ENCODE measurements at regions not wholly inside any gene's neighbourhood (a gene's known extent, or its start where the extent isn't known, plus 50 kb on each side); places are given as distances from the start of the nearest gene placed in this dataset.
A peak's percentile ranks its signal among the peaks of the same experiment; 100 is the strongest.

GRCh38 chr10:106089855-106090254 is 1074.7 kb downstream of the SORCS1 start:
- Mint-ChIP-seq H3K9me3 (no peaks in the 10 kb centered on the region), H3K27me3 (ENCODE audit: low read depth) (no peaks in the 10 kb centered on the region), H3K4me1 (peaks cover 7% of the 10 kb centered on the region), H3K4me3 (no peak overlapping the region), H3K36me3 (no peaks in the 10 kb centered on the region), H3K27ac (no peak overlapping the region)
- DNase-seq (ENCODE audit: low spot score) (no peak), ATAC-seq (no peak)
- TF ChIP-seq MXD4 (CRISPR knock-in tag; IDR thresholded peaks at IDR 0.05; ENCODE audit: borderline replicate concordance) (no peak), JUN (CRISPR knock-in tag; IDR thresholded peaks at IDR 0.05) (no peak), ETV6 (CRISPR knock-in tag; IDR thresholded peaks at IDR 0.05) (no peak), NR2C2 (CRISPR knock-in tag; IDR thresholded peaks at IDR 0.05) (no peak), ATF6 (CRISPR knock-in tag; IDR thresholded peaks at IDR 0.05) (no peak), E2F4 (CRISPR knock-in tag; IDR thresholded peaks at IDR 0.05; ENCODE audit: borderline replicate concordance, low read depth) (no peak)
- POLR2A ChIA-PET = no interaction called here
- CTCF ChIA-PET = no interaction called here

- H3K9me3 Mint-ChIP-seq = no peaks in the 10 kb centered on the region
- no peak for DNase-seq (ENCODE audit: low spot score)
- H3K27me3 Mint-ChIP-seq (ENCODE audit: low read depth) = no peaks in the 10 kb centered on the region
- no peak for TF ChIP-seq PRRX2 (CRISPR knock-in tag; IDR thresholded peaks at IDR 0.05)
- no peak for TF ChIP-seq ZBTB21 (CRISPR knock-in tag; IDR thresholded peaks at IDR 0.05; ENCODE audit: borderline replicate concordance)
- TF ChIP-seq ATF3 (CRISPR knock-in tag; conservative IDR thresholded peaks at IDR 0.05) = no peak
- no peak for TF ChIP-seq ZNF263 (CRISPR knock-in tag; IDR thresholded peaks at IDR 0.05; ENCODE audit: low read depth)
- TF ChIP-seq USF1 (CRISPR knock-in tag; IDR thresholded peaks at IDR 0.05) = no peak
- TF ChIP-seq NFE2L1 (CRISPR knock-in tag; IDR thresholded peaks at IDR 0.05) = no peak
- no peak for TF ChIP-seq CREB1 (CRISPR knock-in tag; IDR thresholded peaks at IDR 0.05)
- TF ChIP-seq ZNF317 (CRISPR knock-in tag; IDR thresholded peaks at IDR 0.05; ENCODE audit: borderline replicate concordance, low read depth) = no peak
- no peak for TF ChIP-seq ERG (CRISPR knock-in tag; IDR thresholded peaks at IDR 0.05)
- TF ChIP-seq ATF6 (CRISPR knock-in tag; IDR thresholded peaks at IDR 0.05) = no peak
- TF ChIP-seq E2F1 (CRISPR knock-in tag; IDR thresholded peaks at IDR 0.05) = no peak
- no peak for TF ChIP-seq SP1 (CRISPR knock-in tag; conservative IDR thresholded peaks at IDR 0.05)
- no peak for TF ChIP-seq SMAD4 (CRISPR knock-in tag; IDR thresholded peaks at IDR 0.05)
- TF ChIP-seq NR3C1 (CRISPR knock-in tag; conservative IDR thresholded peaks at IDR 0.05; ENCODE audit: low read depth) = no peak
- TF ChIP-seq GTF2I (CRISPR knock-in tag; conservative IDR thresholded peaks at IDR 0.05) = no peak
- H3K4me1 Mint-ChIP-seq = peaks cover 4% of the 10 kb centered on the region
- peak; percentile 98 for ATAC-seq
- ChIA-PET CTCF (interaction anchor here (0.6 to 0.7 kb wide), 2 partner anchors 9 to 22 kb away, joined by 3 read pairs; no protein-coding TSS in a partner anchor), POLR2A (no interaction called here)
- H3K36me3 Mint-ChIP-seq = no peaks in the 10 kb centered on the region
- H3K4me3 Mint-ChIP-seq = no peak overlapping the region
- no peak overlapping the region; the same call in 1 of the 2 replicates for H3K27ac Mint-ChIP-seq
These were observed 1078.1 kb downstream of the SORCS1 start for GRCh38 chr10:106086391-106086790.
